SIG-M5 (cell line): ENCODE measurements at regions not wholly inside any gene's neighbourhood (a gene's known extent, or its start where the extent isn't known, plus 50 kb on each side); places are given as distances from the start of the nearest gene placed in this dataset.

Experiments used
- DNase-seq: peaks from one replicate; lab custom pipeline; 2025; lab: John Stamatoyannopoulos, UW

GRCh38 chr9:107163370-107163769 is 119.7 kb upstream of the RAD23B start:
- DNase-seq = no peak

- DNase-seq = no peak
Measured at GRCh38 chr9:107169796-107170195, 113.3 kb upstream of the RAD23B start.

DNA sequence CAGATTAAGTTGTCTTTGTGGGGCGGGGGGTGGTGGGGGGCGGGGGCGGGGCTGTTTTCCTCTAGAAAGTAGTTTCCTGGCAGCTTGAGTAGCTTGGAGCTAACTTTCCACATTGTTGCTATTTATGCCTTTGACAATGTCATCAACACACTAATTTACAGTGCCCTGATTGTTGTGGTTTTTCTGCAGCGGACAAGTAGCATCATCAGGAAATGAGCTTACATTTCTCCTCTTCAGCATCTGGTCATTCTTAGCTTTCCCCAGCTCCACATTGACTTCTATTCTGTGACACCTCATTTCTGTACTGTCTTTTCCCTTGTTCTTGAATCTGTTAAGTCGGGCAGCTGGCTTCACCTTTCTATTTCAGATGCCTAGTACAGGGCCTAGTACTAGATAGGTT is 112.3 kb upstream of the RAD23B start:
- no peak for DNase-seq

DNA sequence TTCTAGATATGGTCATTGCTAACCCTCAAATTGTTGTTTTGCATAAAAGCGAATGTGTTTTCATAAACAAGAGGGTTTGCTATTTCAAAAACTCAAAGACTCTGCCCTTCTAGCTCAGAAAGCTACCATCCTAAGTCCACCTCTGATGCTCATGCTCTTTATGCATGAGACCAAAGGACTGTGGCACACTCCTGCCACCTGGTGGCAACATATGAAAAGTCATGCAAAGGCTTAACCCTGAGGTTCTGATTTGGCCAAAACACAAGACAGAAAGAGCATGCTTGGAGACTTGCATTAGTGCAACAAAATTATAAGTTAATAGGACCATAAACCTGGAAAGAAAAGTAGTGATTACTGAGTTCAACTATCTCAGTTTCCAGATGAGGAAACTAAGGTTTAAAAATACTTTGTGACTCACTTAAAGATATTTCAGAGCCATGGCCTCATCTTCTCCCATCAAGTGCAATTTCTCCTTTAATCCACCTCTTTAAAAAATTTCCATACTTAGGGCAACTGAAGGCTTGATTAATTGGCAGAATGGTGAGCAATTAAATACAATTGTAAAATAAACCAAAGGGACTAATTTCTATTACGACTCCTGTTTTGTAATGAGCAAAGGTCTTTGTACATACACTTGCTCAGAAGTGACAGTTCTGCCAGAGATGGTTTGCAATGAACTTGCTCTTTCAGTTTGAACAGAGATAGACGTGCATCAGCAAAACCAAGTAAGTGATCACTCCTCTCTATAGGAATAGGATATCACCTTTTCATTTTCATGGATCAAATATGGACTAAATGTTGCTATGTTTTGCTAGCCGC is 110.7 kb upstream of the RAD23B start:
- no peak for DNase-seq

GRCh38 chr9:107172979-107173347 is 110.1 kb upstream of the RAD23B start:
- DNase-seq = no peak

GRCh38 chr9:107173422-107174180 is 109.5 kb upstream of the RAD23B start:
- DNase-seq = no peak

- DNase-seq = no peak
Measured at GRCh38 chr9:107174441-107174840, 108.6 kb upstream of the RAD23B start.

DNA sequence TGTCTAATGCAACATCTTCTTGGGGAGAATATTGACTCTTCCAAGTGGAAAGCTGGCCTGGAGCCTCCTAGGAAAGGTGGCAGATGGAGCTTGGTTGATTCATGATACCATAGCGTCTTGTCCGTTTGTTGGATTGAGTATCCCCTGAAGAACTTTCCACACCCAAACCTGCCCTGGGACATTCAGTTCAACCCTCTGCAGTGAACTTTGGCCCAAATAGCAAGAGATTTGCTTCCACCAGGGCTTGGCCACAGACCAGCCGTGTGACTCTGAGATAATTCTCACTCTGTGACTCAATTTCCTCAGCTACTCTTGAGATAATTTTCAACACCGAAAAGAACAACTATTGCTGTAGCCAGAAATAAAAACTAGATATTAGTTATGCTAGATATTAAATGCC is 108.0 kb upstream of the RAD23B start:
- DNase-seq = no peak

DNA sequence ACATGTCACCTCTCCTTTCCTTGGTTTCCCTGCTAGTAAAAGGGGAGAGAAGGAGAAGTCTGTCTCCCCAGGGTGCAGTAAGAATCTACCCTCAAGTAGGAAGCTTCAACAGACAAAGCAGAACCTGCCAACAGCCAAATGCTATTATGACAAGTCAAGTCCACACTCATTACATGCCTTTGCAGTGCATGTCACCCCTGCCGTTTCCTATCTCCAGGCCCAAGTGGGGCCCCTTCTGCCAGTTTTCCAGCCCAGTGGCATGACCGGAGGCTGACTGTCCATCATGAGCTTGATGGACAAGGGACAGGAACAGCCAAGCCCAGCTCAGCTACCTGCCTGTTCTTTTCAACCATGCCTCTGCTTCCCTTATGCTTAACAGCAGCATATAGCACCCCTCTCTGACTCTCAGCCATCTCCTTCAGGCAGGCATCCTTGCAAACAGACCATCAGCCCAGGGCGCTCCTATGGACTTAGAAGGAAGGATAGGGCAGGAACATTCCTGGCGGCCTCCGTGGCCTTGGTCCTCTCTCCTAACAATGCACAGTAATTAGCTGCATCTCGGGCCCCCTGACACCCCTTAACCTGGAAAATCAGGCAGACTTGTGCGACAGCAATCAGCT is 107.2 kb upstream of the RAD23B start:
- no peak for DNase-seq

DNA sequence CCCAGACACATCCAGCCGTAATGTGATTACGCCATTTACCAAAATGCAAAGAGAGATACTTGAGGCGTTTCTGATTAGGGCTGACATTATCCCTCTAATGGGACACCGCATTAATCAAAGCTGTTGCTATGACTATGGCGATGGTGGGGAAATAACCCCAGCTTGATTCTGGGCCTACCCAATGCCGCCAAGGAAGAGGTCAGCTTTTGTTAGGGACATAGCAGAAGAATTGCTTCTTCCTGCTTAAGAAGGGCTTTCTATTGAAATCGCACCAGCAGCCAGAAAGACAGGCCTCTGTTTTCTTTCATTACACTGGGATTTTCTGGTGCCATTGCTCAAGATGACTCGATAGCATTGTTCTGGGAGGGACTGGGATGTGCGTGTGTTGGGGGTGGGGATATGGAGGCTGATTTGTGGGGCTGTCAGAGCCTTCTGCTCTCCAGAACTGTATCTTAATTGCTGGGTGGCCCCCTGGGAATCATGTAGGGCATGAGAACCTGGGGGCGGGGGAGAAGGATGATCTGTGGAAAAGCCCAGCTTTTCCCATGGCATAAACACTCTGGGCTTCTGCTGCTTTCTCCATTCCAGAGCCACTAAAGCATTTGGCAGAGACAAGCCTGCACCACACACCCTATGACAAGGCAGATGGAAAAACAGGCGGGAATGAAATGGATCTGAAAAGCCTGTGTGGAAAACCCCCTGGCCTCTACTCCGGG is 106.5 kb upstream of the RAD23B start:
- no peak for DNase-seq

- no peak for DNase-seq
Measured at GRCh38 chr9:107177243-107177839, 105.7 kb upstream of the RAD23B start.

- no peak for DNase-seq
Measured at GRCh38 chr9:107177857-107178256, 105.2 kb upstream of the RAD23B start.

DNA sequence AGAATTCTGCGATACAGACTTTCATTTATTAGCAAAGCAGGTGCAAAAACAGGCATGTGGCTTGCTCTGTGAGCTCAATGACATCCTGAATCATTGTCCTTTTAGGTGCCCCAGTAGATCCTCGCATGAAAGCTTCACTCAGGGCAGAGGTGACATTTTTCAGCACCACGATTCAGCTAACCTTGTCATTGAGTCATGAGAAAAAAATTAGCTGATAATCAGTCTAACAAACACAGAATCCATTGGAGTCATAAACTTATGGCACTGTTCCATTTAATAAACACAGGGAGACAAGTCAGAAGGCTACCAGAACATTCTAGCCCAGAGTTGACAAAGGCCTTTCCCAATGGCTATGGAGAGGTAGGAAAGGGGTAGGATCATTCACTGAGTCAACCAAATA is 104.8 kb upstream of the RAD23B start:
- DNase-seq = no peak

DNA sequence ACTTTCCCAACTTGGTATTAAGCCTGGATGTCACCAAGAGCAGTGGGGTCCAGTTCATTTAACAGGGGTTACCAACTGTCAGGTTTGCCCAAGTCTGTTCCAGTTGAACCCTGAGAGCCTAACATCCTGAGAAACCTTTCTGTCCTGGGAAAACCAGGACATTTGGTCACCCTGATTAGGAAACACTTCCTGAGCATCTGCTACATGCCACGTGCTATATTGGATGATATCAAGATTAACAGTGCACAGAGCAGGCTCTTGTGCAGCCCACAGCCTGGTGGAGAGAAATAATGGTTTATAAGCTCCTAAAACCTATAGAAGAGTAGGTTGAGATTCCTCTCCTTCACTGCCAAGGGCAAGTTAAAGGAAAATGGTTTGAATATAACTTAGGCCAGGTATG is 102.9 kb upstream of the RAD23B start:
- no peak for DNase-seq

- no peak for DNase-seq
Measured at GRCh38 chr9:107183176-107183575, 99.9 kb upstream of the RAD23B start.

- DNase-seq = no peak
Measured at GRCh38 chr9:107188376-107188775, 94.7 kb upstream of the RAD23B start.

DNA sequence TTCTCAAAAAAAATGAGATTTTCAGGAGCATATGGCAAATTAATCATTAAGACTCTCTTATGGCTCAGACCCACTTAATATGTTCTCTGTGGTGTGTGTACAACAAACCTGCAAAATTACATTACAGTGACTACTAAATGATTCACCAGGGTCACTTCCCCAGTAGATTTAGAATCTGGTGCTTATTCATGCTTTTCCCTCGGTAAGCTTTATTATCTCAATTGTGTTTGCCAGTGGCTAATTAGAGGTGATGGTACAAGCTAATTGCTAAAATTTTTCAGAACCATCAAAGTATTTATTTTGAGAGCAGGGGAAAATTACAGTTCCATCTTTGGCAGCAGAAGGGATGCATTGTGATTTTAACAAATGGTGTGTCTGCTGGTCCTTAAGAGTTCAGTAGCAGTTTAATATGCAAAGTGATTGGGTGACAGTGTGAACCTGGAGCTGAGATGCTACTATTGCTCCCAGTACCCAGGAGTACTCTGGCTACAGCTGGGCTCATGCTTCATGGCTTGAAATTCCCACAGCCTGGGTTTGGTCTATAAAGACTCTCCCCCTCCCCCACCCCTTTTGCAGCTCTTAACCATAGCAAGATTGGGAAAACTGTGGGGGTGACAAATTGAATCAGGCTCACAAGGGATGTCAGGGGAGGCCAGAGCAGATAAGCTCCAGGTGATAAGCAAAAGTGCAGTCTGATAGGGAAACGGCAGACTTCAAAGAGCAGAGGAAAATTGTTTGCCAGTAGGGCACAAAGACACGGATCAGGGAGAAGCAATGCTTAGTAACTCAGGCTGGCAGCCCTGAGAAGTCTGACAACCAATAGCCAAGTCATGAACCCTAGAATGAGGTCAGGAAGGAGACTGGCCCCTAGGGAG is 92.8 kb upstream of the RAD23B start:
- no peak for DNase-seq

GRCh38 chr9:107190936-107191290 is 92.2 kb upstream of the RAD23B start:
- no peak for DNase-seq

GRCh38 chr9:107193251-107193650 is 89.8 kb upstream of the RAD23B start:
- no peak for DNase-seq

GRCh38 chr9:107198718-107199117 is 84.4 kb upstream of the RAD23B start:
- no peak for DNase-seq

DNA sequence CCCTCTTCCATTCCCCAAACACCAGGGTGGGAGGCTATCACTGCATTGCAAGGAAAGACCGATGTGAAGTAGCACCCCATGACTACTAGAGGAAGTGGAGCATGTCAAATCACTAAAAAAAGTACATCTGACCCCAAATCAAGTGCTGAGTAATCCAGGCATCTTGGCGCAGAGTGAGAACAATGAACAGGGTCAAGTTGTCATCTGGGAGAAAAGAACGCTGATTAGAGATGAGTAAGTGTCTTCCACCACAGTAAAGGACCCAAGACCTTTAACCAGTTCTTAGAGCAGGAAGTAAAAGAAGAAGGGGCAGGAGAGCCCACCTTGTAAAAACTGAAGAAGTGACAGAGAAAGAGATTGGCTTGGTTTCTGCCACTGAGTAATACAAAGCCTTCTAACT is 75.0 kb upstream of the RAD23B start:
- no peak for DNase-seq
